HG03066 (cell line): ENCODE measurements at regions not wholly inside any gene's neighbourhood (a gene's known extent, or its start where the extent isn't known, plus 50 kb on each side); places are given as distances from the start of the nearest gene placed in this dataset.

Experiments used
- ATAC-seq: cut with Tn5 transposase; IDR thresholded peaks from one replicate; pipeline ENCODE4 v1.9.1; 2021; ENCODE audit warnings: low read depth; ENCODE audit not compliant: unreplicated experiment

DNA sequence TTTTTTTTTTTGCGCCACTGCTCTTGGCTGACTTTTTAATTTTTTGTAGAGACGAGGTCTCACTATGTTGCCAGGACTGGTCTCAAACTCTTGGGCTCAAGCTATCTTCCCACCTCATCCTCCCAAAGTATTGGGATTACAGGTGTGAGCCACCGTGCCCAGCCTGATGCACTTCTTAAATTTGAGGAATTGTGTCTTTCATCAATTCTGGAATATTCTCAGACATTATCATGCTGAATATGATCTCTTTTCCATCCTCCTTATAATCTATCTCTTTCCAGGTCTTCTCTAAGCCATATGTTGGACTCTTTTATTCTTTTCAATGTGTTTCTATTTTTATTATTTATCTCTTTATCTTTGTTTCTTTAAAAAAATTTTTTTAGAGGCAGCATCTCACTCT lies 196.2 kb upstream of the IER5L start:
- ATAC-seq, result no peak

DNA sequence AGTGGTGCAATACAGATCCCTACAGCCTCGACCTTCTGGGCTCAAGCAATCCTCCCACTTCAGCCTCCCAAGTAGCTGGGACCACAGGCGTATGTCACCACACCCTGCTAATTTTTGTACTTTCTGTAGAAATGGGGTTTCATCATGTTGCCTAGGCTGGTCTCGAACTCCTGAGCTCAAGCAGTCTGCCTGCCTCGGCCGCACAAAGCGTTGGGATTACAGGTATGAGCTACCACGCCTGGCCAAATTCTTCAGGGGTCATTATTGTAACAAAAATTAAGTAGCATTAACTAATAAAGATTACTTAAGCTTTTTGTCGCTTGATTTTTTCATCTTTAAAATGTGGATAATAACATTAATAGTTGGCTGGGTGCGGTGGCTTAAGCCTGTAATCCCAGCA lies 195.3 kb upstream of the IER5L start:
- ATAC-seq, result no peak

DNA sequence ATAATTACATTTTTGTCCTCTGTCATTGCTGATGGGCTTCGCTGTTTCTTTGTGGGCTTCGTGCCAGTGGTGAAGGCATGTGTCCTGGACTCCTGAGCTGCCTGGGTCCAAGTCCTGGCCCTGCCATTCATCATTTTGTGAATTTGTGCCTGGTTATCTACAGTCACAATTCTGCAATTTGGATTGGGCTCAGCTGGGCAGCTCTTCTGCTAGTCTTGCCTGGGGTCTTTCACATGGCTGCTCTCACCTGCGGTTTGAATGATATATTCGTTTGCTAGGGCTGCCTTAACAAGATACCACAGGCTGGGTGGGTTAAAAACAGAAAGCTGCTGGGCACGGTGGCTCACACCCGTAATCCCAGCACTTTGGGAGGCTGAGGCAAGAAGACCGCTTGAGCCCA lies 192.7 kb upstream of the IER5L start:
- ATAC-seq, result no peak

DNA sequence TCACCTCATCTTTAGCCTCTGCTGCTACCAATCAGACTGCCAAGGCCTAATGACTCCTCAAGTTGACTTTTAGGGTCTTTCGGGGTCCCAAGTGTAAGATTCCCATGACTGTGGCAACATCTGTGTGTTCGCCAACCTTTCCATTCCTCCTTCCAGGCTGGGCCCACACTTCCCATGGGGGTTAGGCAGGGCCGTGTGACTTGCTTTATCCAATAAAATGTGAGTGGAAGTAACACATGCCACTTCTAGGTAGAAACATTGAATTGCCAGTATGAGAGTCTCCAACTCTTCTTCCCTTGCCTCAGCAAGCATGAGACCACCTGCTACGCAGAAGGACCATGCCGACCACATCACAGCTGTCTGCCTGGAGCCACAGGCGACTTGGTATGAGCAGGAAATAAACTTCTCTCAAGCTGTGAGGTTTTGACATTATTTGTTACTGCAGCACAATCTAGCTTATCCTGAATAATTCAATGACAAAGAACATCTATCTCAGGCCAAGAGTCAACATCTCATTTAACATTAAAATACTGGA lies 190.4 kb upstream of the IER5L start:
- ATAC-seq, result no peak

DNA sequence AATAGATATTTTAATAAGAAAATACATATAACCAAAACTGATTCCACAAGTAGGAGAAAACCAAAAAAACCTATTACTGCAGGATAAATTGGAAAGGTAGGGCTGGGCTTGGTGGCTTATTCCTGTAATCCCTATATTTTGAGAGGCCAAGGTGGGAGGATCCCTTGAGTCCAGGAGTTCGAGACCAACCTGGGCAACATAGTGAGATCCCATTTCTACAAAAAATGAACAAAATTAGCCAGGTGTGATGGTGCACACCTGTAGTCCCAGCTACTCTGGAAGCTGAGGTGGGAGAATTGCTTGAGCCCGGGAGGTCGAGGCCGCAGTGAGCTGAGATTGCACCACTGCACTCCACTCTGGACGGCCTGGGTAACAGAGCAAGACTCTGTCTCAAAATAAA lies 189.2 kb upstream of the IER5L start:
- ATAC-seq, result no peak

DNA sequence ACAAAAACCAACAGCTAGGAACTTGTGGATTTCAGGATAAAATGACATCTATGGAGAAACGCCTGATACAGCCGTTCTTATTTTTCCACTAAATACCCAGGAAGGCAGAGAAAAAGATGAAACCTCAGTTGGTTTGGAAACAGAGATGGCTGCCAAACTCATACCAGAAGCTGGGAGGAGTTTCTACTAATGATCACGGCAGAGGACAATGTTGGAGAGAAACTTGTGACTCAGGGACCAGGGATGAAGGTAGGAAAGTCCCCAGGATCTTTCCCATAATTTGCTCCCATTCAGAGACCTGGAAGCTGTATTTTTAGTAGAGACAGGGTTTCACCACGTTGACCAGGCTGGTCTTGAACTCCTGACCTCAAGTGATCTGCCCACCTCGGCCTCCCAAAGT lies 187.1 kb upstream of the IER5L start:
- ATAC-seq, result no peak

DNA sequence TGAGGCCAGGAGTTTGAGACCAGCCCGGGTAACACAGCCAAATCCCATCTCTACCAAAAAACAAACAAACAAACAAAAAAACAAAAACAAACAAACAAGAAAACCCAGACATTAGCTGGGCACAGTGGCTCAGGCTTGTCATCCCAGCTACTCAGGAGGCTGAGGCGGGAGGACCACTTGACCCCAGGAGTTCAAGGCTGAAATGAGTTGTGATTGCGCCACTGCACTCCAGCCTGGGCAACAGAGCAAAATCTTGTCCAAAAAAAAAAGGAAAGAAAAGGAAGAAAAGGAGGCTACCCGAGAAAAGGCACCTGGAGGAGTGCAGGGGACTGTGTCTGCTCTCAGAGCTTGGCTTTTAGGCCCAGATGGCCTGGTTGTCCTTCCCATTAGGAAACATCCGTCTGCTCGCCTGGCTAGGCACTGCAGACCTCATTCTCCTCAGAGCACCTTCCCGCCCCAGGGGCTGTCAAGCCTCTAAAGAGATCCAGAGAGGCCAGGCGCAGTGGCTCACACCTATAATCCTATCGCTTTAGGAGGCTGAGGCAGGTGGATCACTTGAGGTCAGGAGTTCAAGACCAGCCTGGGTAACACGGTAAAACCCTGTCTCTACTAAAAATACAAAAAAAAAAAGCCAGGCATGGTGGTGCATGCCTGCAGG lies 185.3 kb upstream of the IER5L start:
- ATAC-seq, result no peak

DNA sequence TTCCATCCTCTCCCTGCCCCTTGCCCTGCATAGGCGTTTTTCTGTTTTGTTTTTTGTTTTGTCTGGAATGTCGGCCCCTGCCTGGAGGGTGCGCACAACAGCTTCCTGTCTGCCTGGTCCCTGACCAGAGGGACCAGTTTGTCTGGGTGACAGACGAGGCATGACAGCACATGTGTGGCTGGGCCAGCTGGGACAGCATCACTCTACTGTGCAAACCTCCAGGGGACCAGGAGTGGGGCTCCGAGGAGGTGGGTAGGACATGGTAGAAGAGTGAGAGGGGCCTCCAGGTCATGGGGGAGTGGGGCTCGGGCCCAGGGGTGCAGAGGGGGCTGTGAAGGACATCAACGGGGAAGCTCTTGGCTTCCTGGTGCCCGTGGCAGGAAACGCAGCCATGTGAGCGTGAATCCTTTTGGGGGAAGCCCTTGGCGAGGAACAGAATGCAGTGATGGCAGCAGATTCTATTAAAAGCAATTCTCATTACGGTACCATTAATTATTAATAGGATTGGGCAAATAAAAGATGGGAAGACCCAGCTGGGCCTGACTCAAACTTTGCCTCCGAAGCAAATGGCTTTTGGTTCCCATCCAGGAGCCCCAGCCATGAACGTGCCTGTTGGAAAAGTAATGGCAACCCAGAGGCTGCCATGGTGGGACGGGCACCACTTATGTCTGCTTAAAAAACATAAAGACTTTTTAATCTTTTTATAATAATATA lies 184.4 kb upstream of the IER5L start:
- ATAC-seq, result no peak

DNA sequence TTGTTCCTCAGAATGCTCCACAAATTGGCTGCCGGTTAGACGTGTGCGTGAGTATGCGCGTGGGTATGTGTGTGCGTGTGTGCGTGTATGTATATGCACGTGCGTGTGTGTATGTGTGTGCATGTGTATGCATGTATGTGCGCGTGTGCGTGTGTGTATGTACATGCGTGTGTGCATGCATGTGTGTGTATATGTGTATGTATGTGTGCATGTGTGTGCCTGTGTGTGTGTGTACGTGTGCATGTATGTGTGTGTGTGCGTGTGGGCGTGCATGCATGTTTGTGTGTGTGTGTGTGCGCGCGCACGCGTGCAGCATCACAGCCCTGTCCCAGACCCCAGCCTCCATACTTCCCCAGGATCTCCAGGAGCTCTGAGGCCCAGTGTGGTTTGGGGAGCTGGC lies 183.1 kb upstream of the IER5L start:
- ATAC-seq, result no peak

DNA sequence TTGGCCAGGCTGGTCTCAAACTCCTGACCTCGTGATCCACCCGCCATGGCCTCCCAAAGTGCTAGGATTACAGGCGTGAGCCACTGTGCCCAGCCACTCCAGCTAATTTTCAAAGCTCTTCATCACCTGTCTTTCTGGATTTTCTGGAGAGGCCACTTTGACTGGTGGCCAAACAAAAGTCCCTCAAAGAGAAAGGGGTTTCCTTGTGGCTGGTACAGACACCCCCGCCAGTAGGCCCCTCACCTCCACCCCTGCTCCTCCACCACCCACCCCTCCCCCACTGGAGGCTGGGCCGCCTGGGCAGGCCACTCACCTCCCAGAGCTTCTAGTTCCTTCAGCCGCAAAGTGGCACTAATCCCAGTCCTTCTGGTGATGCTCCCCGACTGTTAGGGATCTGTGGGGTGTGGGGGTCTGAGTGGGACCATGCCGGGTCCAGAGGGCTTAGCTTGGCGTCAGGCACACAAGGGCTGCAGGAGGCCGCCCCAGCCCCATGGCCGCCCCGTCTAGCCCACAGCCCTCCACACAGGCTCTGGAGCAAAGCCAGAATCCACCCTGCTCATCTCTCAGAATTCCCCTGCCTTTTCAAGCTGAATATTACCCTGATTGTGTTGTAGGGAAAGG lies 182.0 kb upstream of the IER5L start:
- ATAC-seq, result no peak

DNA sequence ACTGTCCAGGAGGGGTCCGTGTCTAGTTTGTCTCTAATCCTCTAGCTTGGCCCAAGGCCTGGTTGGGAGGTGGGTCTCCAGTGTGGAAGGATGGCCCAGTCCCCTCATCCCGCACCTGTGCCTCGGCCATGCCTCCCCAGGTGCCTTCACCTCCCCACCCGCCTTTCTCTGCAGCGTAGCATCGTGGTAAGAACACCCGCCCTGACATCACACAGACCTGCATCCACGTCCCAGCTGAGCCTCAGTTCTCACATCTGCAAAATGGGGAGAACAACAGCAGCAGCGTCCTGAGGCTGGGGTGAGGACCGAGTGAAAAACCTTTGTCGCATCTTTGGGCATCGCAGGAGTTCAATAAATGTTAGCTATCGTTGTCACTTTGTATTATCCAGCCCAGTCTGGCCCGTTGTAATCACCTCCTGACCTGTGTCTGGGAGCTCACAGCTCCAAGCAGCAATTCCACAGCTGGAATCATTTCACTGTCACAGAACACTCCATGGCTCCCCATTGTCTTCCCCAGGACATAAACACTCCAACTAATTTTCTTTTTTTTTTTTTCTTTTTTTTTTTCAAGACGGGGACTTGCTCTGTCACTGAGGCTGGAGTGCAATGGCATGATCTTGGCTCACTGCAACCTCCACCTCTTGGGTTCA lies 181.2 kb upstream of the IER5L start:
- no peak for ATAC-seq

DNA sequence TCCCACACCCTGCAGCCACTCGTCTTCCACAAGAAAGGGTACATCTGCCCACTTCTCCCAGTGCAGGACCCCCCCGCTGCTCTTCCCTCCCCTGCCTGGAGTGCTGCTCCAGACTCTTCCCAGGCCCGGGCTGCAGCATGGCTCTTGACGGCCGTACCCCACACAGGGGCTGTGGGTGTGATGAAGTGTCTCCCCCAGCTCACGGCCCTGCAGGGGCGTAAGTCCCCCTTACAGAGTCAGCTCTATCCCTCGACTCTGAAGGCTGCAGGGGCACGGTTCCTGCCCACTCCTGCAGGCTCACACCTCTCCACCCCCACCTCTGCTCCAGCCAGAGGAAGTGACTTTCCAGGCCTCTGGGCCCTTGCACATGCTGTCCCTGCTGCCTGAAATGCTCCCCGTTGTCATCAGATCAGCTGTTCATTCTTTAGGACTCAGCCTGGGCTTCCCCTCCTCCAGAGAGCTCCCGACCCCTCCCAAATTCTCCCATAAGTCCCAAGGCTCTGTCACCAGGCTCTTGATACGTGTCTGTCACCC lies 180.6 kb upstream of the IER5L start:
- ATAC-seq, result no peak

DNA sequence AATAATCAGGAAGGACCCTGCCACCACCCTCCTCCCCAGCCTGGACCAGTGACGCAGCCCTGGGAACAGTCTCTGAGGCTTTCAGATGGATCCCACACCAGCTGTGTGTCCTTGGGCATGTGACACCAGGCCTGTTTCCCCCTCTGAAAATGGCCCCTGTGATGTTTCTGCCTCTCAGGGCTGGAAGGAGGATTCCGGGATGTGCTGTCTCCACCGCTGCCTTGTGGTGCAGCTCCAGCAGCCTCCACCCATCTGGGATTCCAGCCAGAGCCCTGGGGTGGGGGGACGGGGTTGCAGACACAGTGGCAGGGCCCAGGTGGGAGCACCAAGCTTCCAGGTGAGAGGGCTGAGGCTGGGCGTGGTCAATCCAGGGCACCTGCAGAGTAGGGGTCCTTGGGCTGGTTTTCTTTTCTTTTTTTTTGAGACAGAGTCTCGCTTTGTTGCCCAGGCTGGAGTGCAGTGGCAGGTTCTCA lies 179.7 kb upstream of the IER5L start:
- ATAC-seq, result no peak

DNA sequence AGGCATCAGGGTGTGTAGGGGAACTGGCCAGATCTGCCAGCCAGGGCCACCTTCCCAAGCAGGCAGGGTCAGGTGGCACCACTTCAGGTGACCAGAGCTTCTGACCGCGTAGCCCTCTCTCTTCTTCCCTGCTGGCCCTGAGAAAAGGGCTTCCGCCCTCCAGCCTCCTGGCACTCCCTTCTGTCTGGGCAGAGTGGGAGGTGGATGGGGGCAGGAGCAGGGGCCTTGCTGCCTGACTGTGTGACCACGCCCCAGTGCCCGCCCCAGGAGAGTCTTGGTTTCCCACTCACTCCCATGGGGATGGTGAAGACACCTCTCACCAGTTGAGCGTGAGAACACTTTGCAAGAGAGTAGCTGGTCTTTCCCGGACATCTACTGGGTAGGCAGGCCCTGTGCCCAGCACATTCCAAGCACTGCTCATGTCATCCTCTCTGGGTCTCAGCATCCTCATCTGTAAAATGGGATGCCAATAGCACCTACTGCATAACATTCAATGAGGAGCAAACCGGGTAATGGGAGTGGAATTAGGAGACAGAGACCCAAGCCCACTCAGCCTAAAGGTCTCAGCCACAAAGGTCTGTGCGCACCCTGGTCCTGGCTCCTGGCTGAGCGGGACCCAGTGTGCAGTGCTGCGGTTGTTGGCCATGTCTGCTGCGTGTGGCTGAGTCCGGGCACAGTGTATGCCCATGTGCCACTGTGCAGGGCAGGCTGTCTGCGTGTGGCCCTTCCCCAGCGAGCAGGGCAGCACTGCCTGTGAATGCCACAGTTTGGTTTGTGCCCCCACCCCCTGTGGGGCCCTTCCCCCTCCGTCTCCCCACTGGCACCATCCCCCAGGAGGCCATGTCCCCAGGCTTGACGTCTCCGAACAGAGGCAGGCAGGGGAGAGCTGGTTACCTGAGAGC lies 179.1 kb upstream of the IER5L start:
- no peak for ATAC-seq

DNA sequence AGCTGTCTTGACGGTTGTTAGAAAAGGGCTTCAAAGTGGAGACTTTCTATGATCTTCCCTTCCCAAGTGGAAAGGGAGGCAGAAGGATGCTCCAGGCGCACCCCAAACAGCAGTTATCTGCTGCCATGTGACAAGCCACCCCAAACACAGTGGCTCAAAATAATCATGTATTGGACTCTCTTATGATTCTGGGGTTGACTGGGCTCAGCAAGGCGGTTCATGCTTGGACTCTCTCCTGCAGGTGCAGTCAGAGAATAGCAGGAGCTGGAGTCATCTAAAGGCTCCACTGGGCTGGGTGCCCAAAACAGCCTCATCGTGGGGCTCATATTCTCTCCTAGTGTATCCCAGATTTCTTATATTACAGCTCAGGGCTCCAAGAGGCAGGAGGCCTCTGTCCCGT lies 177.6 kb upstream of the IER5L start:
- ATAC-seq, result no peak

DNA sequence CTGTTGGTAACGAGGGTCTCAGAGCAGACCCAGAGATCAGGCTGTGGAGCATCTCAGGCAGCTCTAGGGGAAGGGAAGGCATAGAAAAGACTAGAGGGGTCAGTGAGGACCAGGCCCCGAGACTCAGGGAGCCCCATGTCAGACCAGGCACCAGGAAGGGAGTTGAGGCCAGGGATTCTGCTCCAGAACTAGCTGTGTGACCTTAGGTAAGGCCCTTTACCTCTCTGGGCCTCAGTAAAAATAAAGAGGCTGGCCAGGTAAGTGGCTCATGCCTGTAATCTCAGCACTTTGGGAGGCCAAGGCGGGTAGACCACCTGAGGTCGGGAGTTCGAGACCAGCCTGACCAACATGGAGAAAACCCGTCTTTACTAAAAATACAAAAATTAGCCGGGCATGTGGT lies 176.4 kb upstream of the IER5L start:
- ATAC-seq, result no peak

DNA sequence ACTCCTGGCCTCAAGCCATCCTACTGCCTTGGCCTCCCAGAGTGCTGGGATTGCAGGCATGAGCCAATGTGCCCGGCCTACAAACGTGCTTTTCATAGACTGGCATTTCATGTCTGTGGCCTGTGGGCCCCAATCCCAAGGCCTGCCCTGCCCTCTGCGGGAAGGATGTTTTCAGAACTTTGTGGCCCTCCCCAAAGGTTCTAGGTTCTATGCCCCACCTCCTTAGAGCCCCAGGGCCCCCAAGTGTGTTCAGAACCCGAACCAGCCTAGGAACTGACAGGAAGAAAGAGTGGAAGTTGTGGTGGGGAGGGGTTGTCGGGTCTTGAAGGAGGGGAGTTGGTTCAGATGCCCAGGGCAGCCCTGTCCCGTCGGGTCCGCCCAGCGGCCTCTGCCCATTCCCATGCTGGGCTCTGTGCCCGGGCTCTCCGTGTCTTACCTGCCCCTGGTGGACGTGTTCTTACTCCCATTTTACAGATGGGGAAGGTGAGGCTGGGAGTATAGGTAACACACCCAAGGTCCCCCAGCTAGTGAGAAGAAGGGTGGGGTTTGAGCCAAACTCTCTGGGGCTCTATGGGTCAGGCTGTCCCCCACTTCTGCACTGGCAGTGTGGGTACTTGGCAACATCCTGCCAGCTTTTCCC lies 175.8 kb upstream of the IER5L start:
- ATAC-seq, result no peak

DNA sequence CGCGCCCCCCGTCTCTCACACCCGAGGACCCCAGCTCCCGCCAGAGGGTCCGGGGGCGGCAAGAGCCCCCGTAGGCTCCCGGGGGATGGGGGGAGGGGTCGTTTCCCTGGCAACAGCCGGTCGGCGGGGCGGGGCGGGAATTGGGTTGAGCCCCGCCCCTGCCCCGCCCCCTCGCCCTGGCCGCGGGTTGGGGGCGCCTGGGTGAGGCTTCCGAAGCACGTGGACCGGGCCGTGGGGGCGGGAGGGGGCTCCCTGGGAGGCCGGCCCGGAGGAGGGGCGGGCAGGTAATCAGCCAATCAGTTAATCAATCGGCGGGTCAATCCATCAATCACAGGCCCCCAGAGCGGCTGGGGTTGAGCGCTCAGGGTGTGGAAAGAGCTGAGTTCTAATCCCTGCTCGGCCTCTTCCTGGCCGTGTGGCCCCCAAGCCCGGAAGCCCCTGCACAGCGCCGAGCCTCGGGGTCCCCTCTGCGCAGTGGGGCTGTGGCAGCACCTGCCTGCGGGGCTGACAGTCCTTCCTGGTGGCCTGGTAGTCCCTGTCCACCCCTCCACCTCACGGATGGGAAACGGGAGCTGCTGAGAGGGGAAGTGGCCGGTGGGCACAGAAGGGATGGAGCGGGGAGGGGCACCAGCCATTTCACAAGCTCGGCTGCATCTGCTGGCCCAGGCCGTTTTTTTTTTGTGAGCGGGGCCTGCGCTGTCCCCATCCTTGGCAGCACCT lies 174.2 kb upstream of the IER5L start:
- ATAC-seq, result no peak

DNA sequence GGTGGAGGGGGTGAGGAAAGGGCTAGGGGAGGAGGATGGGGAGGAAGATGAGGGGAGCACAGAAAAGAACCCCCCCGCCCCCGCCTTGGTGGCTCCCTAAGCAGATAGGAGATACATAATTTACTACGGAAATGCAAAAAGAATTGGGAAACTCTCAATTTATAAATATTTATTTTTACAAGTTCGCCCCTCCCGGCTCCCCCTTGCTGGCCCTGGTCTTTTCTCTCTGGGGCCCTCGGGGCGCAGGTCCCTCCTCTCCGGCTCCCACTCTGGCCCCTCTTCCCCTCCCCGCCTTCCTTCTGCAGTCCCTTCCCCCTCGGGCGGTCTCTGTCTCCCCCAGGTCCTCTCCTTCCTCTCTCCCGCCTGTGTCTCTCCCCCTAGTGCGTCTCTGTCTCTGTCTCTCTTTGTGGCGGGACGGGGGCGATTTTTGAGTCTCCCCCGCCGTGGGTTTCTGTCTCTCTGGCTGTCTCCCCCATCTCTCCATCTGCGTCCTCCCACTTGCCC lies 173.6 kb upstream of the IER5L start:
- no peak for ATAC-seq
